Stimulated activated naive CD4-positive, alpha-beta T cell treated with Interleukin-2 at 50 U/mL for 16 hours (primary cell): ENCODE measurements at regions not wholly inside any gene's neighbourhood (a gene's known extent, or its start where the extent isn't known, plus 50 kb on each side); places are given as distances from the start of the nearest gene placed in this dataset.
"Not testable (repeated sequence)": the region's sequence is repeated elsewhere in the genome, so short reads cannot be mapped to it uniquely, and the experiment has no call there.

Experiments
- DNase-seq: peaks from one replicate; lab custom pipeline; 2025; lab: John Stamatoyannopoulos, UW

- no peak for DNase-seq
Observed at GRCh38 chrX:121854614-121854911, 807.2 kb downstream of the GLUD2 start.

DNA sequence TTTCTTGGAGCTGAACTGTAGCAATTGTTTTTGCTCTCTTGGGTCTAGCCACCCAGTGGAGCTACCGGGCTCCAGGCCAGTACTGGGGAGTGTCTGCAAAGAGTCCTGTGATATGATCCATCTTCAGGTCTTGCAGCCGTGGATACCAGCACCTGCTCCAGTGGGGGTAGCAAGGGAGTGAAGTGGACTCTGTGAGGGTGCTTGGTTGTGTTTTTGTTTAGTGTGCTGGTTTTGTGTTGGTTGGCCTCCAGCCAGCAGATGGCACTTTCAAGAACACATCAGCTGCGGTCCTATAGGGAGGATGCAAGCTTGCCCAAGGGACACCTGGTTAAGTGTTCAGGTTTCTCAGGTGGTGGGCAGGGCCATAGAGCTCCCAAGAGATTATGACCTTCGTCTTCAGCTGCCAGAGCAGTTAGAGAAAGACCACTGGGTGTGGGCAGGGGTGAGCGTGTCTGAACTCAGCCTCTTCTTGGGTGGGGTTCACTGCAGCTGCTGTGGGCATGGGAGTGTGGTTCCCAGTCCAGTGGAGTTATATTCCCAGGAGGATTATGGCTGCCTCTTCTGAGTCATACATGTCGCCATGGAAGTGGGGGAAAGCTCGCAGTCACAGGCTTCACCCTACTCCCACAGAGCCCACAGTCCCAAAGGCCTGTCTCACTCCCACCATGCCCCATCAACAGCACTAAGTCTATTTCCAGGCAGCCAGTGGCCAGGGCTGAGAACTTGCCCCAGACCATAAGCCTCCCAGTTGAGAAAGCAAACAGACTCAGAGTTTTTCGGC, 811.6 kb downstream of the GLUD2 start:
- DNase-seq = no peak

DNA sequence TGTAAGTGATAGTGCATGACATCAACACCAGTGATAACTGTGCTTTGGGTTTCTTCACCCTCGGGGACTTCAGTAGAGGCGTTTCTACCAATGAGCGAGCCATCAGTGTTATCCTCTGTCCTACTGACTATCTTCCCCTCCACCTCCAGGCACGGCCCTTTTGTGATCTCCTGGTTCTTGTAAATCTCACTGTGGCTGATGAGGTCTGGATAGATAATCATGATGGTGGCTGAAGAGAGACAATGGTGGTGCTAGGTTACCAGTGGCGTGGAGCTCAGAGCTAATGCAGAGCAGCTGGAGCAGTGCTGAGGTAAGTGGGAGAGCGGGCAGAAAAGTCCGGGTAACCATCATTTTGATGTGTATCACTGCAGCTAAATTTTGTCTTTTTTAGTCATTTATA, 816.6 kb downstream of the GLUD2 start:
- DNase-seq = no peak

- no peak for DNase-seq
Observed at GRCh38 chrX:121864561-121864960, 817.2 kb downstream of the GLUD2 start.

DNA sequence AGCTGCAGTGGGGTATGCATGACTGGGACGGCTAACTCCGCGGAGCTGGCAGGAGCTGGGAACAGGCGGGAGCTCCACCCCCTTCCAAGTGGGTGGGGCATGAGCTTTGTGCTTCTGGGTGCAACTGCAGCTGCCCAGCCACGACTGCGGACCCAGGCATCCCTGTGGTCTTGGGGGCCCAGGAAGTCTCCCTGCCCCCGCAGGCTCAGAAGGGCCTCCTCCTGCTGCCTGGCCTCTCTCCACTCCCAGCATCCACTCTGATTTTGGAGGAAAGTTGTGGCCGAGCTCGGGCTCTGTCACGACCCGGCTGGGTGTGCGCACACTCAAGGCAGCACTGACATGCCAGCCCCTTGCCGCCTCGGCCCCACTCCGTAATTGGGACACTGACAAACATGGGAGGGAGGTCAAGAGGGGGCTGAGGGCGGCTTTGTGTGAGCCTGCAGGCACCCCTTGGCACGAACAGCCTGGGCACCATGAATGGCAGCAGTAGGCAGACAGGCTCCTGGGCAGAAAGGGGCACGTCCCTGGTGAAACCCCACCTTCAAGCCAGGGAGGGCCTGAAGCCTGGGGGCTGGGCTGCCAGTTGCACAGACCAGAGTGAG, 822.6 kb downstream of the GLUD2 start:
- no peak for DNase-seq

DNA sequence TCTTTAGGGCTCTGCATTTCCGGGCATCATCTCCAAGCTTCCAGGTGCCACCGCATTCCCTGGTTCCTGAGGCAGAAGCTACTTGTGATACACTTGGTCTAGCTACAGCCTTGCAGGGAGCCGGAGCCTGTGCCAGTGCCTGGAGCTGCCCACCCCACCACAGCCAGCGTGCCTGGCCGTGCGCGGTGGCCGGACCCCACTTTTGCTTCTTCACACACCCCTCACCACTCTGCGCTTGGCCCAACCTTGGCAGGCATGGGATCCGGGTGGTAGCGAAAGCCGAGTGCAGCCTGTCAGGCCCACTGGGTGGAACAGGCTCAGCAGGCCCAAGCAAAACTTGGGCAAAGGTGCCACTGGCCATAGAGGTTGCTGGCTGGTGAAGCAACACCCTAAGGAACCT, 823.7 kb downstream of the GLUD2 start:
- DNase-seq = no peak

GRCh38 chrX:121876305-121876704, 828.9 kb downstream of the GLUD2 start:
- no peak for DNase-seq

GRCh38 chrX:121877337-121877736, 829.9 kb downstream of the GLUD2 start:
- not testable (repeated sequence) for DNase-seq

DNA sequence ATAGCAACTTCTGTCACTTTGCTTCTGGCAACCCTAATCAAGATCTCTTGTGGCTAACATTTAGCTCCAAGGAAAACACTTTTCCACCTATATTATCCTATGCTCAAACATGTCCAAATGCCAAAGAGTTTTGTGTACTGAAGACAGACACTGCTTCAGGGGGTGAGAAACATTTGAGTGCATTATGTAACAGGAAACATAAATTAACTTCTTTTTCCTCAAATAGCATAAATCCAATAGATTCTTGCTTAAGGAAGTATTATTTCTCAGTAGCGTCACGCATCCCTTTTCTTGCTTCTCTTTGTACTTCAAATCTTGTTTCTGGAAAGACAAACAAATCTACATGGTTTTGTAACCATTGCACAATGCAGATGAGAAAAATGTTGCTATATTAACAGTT, 839.1 kb downstream of the GLUD2 start:
- DNase-seq = no peak

- no peak for DNase-seq
Observed at GRCh38 chrX:121894756-121895155, 847.3 kb downstream of the GLUD2 start.

GRCh38 chrX:121902463-121902862, 855.1 kb downstream of the GLUD2 start:
- DNase-seq = no peak

DNA sequence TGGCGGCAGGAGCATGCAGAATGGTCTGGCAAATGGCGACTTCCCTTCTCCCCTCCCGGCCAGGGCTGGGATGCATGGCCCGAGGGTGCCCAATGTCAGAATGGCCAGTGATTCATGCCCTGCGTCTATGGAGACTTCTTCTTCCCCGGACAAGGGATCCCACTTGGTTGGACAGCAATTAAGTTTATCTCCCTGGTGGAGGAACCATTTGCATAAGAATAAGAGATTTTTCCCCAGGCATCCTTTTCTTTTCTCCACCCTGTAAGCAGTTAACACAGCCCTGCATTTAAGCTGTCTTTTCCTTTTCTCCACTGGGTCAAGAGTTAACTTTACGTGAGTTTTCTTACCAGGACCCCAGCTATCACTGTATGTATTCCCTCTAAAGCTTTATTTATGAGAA, 856.6 kb downstream of the GLUD2 start:
- DNase-seq = no peak

DNA sequence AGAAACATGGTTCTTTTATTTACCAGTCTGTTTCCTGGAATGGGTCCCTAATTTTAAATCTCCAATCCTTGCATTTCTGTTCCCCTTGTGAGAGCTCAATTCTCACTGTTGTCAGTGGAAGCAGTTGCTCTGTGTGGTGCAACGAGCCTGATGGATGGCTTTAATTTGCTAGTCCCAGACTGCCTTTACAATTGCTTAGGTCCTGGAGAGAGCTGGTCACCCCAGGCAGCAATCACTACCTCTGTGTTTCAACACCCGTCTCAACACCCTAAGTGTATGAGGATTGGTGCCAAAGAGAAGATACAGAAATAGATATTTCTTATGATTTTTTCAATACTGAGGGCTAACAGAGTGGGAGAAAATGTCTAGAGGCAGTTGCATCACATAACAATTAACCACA, 873.8 kb downstream of the GLUD2 start:
- no peak for DNase-seq

DNA sequence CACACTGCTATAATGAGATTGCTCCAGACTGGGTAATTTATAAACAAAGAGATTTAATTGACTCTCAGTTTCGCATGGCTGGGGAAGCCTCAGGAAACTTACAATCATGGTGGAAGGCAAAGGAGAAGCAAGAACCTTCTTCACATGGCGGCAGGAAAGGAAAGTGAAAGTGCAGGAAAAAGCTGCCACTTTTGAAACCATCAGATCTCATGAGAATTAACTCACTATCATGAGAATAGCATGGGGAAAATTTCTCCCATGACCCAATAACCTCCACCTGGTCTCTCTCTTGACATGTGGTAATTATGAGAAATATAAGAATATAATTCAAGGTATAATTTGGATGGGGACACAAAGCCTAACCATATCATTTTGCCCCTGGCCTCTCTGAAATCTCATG, 884.2 kb downstream of the GLUD2 start:
- no peak for DNase-seq

DNA sequence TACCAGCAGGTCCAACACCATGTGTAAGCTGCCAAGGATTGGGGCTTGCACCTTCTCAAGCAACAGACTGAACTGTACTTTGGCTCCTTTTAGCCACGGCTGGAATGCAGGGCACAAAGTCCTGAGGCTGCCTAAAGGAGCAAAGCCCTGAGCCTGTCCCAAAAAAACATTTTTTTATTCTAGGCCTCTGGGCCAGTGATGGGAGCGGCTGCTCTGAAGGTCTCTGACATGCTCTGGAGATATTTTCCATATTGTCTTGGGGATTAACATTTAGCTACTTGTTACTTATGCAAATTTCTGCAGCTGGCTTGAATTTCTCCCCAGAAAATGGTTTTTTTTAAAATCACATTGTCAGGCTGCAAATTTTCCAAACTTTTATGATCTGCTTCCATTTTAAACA, 885.3 kb downstream of the GLUD2 start:
- DNase-seq = no peak

- DNase-seq = no peak
Observed at GRCh38 chrX:121949041-121949760, 901.8 kb downstream of the GLUD2 start.

DNA sequence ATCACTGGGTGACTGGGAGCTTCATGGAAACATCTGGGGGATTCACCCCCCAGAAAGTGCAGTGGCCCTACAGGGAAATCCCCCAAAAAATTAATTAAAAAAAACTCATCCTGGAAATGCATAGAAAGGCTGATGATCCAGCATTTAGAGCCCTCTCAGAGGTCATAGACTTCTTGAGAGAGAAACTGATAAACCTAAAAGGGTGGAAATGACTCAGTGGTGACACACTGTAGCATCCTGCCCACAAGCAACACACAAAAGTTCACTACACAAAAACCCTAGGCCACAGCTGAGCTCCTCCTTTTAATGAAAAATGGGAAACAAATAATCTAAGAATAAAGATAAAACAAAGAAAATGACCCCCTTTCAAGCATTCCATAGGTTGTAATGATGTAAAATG, 911.5 kb downstream of the GLUD2 start:
- DNase-seq = no peak

DNA sequence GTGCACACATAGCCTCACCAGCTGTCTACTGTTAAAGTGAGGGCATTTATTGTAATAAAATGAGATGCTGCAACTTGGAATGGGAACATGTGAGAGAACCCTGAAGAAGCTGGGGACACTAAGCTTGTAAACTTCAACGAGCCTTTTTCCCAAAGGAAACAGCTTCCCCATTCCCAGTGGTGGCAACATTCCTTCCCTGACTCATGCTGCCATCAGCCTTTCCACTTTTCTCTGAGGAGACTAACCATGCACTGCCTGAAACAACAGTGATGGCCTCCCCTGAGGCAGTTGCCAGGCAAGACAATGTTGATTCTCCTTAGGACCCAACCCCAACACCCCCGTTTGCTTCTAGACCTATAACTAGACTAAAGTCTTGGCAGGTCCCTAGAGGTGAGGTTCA, 928.3 kb downstream of the GLUD2 start:
- no peak for DNase-seq

- no peak for DNase-seq
Observed at GRCh38 chrX:121987163-121987562, 939.8 kb downstream of the GLUD2 start.

- DNase-seq = no peak
Observed at GRCh38 chrX:121987835-121988234, 940.4 kb downstream of the GLUD2 start.

- DNase-seq = no peak
Observed at GRCh38 chrX:122004127-122004526, 956.7 kb downstream of the GLUD2 start.

DNA sequence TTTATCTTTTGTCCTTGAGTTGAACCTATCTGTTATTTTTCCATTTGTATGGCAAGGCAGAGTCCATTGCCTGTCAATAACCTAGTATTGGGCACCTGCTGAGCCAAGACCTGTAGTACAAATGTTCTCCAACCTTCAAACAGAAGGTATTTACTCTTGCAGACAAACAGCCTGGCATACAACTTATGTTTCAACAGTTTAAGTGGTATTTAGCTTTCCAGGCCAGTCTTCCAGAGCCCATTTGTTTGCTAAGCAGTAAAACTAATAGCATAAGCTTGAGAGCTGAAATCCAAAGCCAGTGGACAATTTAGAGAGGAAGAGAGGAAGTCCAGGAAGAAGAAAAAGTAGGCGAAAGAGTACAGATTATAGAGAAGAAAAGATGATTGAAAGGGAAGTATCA, 979.3 kb downstream of the GLUD2 start:
- no peak for DNase-seq

- DNase-seq = no peak
Observed at GRCh38 chrX:122046226-122046625, 998.8 kb downstream of the GLUD2 start.

- DNase-seq = no peak
Observed at GRCh38 chrX:122046815-122047214, 999.4 kb downstream of the GLUD2 start.
